Amygdala (tissue), 56 donors: ENCODE measurements at regions not wholly inside any gene's neighbourhood (a gene's known extent, or its start where the extent isn't known, plus 50 kb on each side); places are given as distances from the start of the nearest gene placed in this dataset.
"Not testable (repeated sequence)": the region's sequence is repeated elsewhere in the genome, so short reads cannot be mapped to it uniquely, and the experiment has no call there.

Experiments
- DNase-seq, 56 donors: peaks; one replicate each; lab custom pipeline; 2025; lab: John Stamatoyannopoulos, UW

- no peak for DNase-seq
These were observed 131.5 kb upstream of the MGAT4C start for GRCh38 chr12:86387591-86388145.

GRCh38 chr12:86383759-86384158, 127.6 kb upstream of the MGAT4C start:
- DNase-seq: not testable (repeated sequence)

GRCh38 chr12:86379337-86379736, 123.1 kb upstream of the MGAT4C start:
- no peak for DNase-seq

DNA sequence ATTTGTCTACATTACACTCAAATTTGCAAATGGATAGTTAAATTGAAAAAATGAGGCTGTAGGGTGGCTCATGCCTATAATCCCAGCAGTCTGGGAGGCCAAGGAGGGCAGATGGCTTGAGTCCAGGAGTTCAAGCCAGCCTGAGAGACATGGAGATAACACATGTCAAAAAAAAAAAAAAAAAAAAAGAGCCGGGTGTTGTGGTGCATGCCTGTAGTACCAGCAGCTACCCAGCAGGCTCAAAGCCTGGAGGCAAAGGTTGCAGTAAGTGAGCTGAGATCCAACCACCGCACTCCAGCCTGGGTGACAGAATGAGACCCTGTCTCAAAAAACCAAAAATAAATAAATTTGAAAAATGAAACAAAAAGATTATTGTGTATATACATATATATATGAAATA, 119.9 kb upstream of the MGAT4C start:
- DNase-seq: no peak

- no peak for DNase-seq
These were observed 117.6 kb upstream of the MGAT4C start for GRCh38 chr12:86373813-86374212.

- DNase-seq: no peak
These were observed 110.9 kb upstream of the MGAT4C start for GRCh38 chr12:86367137-86367536.

DNA sequence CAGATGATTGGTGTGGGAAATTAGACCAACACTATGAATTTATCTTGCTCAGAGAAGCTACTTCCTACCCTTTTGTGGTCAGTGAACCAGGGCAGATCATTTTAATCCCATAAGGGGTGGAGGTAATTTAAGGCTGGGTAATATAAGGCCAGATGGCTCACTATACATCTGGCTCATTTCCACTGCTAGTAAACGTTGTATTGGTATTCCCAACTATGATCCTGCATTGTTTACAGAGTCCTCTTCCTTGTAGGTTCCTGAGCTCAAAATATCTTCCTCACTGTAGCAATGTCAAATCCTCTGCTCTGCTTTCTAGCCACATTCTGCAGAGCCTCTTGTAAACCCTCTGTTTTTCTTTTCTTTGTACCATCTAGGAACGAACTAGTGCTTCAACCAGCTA, 93.0 kb upstream of the MGAT4C start:
- no peak for DNase-seq

DNA sequence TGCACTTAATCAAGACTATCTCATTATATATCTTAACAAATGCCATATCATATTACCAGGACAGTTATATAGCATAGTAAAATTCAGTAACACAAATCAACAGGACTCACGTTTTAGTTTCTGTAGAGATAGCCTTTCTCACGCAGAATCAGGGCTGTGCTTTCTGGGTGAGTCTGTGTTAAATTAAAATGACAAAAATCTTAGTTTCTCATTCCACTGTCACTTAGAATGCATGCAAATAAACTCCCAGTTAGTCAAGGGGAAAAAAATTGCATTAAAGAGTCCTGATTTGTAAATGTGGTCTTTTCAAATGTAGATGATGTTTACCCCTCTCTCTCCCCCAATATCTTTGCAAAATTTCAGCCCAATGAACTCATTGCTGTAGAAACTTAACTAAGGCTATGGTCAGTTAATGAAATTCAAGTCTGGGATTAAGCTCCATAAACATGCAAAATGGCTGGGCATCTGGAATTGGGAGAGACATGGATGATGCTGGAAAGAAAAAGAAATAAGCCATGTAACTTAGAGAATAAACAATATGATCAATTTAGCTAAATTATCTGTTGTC, 77.8 kb upstream of the MGAT4C start:
- DNase-seq: no peak

- DNase-seq: no peak
These were observed 75.3 kb upstream of the MGAT4C start for GRCh38 chr12:86331457-86331856.

DNA sequence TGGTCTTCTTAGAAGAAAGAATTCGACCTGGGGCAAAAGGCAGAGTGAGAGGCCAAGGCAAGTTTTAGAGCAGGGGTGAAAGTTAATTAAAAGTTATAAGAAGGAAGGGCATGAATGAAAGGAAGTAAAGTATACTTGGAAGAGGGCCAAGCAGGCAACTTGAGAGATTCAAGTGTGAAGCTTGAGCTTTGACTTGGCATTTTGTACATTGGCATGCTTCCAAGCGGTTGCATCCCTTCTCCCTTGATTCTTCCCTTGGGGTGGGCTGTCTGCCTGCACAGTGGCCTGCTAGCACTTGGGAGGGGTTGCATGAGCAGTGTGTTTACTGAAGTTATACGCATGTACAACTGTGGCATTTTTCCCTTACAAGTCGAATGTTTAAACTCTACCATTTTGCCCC, 74.8 kb upstream of the MGAT4C start:
- DNase-seq: peak in 1 of 56 donors; percentile 16

- no peak for DNase-seq
These were observed 56.0 kb upstream of the MGAT4C start for GRCh38 chr12:86312232-86312631.
